ENCODE measurements at regions not wholly inside any gene's neighbourhood (a gene's known extent, or its start where the extent isn't known, plus 50 kb on each side); places are given as distances from the start of the nearest gene placed in this dataset.

DNA sequence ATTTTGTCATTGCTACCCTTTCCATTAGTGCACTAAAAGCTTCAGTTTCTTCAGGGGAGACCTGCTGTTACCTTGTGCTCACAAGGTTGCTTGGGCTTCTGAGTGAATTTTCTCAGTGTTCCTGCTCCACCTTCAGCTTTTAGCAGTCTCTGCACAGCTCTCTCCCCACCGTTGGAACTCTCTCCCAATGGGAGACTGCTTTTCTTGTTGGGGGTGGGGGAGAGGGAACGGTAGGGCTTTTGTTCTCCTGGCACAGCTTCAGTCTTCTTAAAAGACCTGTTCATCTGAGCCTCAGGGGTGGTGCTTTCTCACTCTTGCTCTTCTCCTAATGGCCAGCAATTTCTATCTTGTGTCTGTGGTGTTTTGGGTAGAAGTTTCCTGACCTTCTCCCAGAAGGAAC lies 915.7 kb downstream of the EFNA5 start:
- in situ Hi-C loops (cut with HindIII; ENCODE audit: low sequenced_read_pairs): no loop called here

DNA sequence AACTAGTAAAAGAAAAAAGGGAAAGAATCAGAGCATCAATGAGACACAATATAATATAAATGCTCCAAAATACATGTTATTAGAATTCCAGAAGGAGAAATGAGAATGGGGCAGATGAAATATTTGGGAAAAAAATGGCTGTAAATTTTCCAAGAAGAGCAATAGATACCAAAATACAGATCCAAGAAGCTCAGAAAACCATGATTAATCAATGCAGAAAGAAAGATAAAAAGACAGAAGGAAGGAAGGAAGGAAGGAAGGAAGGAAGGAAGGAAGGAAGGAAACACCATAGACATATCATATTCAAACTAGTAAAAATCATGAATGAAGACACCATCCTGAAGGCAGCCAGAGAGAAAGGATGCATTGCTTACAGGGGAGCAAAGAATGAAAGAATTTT lies 920.9 kb downstream of the EFNA5 start:
- in situ Hi-C loops (cut with HindIII; ENCODE audit: low sequenced_read_pairs): no loop called here

GRCh38 chr5:106739127-106739526 lies 931.6 kb downstream of the EFNA5 start:
- in situ Hi-C loops (cut with HindIII; ENCODE audit: low sequenced_read_pairs): no loop called here

DNA sequence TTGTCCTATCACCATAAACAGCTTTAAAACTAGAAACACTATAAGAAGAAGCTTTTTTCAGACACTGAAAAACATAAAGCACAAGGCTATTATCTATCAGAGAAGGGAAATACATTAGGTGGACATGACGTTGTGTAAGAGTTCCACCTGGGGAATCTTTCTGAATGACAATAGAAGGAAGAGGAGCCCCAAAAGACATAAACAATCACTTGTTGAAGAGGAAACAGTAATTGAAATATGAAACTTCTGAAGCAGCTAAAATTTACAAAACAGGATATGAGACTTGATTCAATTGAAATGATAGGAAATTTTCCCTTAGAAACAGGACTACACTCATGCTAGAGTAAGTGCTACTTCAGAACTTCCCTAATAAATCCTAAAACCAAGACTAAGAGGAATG lies 933.6 kb downstream of the EFNA5 start:
- in situ Hi-C loops (cut with HindIII; ENCODE audit: low sequenced_read_pairs): no loop called here

DNA sequence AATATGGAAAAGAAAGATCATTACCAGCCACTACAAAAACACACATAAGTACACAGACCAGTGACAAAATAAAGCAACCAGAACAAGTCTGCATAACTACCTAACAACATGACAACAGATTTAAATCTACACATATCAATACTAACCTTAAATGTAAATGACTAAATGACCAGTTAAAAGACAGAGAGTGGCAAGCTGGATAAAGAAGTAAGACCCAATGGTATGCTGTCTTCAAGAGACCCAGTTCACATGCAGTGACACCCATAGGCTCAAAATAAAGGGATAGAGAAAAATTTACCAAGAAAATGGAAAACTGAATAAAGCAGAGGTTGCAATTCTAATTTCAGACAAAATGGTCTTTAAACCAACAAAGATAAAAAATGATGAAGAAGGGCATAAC lies 938.1 kb downstream of the EFNA5 start:
- in situ Hi-C loops (cut with HindIII; ENCODE audit: low sequenced_read_pairs): no loop called here

DNA sequence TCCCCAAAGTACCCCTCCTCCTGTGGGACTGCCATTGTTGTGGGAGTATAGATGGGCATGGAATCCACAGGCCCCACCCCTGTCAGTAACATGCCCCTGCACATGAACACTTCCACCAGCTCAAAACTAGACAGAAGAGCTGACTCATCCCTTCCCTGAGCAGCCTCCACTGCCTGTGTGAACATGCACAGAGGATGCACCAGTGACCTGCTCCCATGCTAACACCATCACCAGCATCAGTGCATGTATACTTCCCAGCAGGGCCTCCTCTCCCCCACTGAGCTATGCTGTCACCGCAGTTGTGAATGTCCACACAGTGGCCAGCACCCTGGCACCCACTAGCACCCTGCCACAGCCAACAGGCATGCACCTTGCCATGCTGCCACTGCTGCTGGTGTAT lies 939.8 kb downstream of the EFNA5 start:
- in situ Hi-C loops (cut with HindIII; ENCODE audit: low sequenced_read_pairs): no loop called here

DNA sequence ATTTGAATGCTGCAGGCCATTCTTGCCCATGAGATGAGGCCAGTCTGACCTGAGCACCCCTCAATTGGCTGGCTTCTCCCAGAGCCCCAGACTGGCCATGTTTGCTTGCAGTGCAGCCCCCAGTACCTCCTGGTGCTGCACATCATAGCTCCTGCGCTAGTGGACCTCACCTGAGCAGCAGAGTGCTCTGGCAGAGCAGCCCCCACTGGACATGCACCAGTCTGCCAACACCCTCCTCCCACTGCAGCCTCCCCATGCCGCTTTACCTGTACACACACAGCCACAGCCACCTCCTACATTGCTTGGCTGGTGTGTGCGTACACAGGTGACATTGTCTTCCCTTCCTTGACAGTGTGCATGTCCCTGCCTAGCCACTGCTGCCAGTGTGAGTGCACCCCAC lies 940.2 kb downstream of the EFNA5 start:
- in situ Hi-C loops (cut with HindIII; ENCODE audit: low sequenced_read_pairs): no loop called here

- in situ Hi-C loops (cut with HindIII; ENCODE audit: low sequenced_read_pairs): no loop called here
Observed at GRCh38 chr5:106728208-106728607, 942.5 kb downstream of the EFNA5 start.

GRCh38 chr5:106727071-106727470 lies 943.7 kb downstream of the EFNA5 start:
- in situ Hi-C loops (cut with HindIII; ENCODE audit: low sequenced_read_pairs): no loop called here

GRCh38 chr5:106720367-106720766 lies 950.4 kb downstream of the EFNA5 start:
- in situ Hi-C loops (cut with HindIII; ENCODE audit: low sequenced_read_pairs): no loop called here

DNA sequence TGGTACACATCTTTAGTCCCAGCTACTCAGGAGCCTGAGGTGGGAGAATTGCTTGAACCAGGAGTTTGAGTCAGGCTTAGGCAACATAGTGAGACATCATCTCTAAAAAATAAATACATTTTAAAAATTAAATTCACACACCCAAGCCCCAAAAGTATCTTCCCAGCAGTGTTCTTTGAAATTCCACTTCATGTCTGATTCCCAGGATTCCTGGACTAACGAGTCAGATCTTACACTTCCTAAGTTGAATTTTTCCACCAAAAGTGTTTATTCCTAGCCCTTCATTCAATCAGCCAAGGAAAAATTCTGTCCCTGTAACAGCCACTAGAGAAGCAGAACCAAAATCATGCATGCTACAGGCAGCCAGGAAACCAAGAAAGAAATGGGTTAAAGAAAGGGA lies 970.9 kb downstream of the EFNA5 start:
- in situ Hi-C loops (cut with HindIII; ENCODE audit: low sequenced_read_pairs): no loop called here

DNA sequence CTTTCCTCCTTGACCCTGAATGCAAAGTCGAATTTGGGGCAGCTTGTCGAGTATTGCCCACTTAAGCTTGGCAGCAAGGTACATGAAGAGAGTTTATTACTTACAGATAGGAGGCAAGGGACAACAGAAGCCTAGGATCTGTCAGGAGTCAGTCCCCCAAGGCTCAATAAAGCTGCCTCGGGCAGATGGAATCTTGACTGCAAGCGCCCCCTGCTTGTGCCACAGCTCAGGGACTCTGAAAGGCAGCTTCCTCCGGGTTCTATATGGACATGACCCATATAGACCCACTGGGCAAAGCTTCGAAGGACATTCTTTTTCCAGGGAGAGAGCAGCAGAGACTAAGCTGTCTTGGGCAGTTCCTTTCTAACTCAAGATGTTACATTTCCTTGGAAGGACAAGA lies 971.5 kb downstream of the EFNA5 start:
- in situ Hi-C loops (cut with HindIII; ENCODE audit: low sequenced_read_pairs): no loop called here

- in situ Hi-C loops (cut with HindIII; ENCODE audit: low sequenced_read_pairs): no loop called here
Observed at GRCh38 chr5:106698169-106698568, 972.6 kb downstream of the EFNA5 start.

GRCh38 chr5:106691701-106692100 lies 979.0 kb downstream of the EFNA5 start:
- in situ Hi-C loops (cut with HindIII; ENCODE audit: low sequenced_read_pairs): no loop called here

DNA sequence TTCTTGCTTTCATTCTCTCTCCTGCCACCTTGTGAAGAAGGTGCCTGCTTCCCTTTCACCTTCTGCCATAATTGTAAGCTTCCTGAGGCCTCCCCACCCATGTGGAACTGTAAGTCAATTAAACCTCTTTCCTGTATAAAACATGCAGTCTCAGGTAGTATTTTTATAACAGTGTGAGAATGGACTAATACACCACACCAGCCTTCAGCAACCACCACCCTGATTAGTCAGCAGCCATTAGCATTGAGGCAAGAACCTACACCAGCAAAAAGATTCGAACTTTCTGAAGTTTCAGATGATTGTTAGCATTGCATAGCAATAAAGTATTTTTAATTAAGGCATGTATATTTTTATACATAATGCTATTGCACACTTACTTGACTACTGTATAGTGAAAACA lies 980.2 kb downstream of the EFNA5 start:
- in situ Hi-C loops (cut with HindIII; ENCODE audit: low sequenced_read_pairs): no loop called here

GRCh38 chr5:106680330-106680729 lies 990.4 kb downstream of the EFNA5 start:
- in situ Hi-C loops (cut with HindIII; ENCODE audit: low sequenced_read_pairs): no loop called here

GRCh38 chr5:106677057-106677456 lies 993.7 kb downstream of the EFNA5 start:
- in situ Hi-C loops (cut with HindIII; ENCODE audit: low sequenced_read_pairs): no loop called here

DNA sequence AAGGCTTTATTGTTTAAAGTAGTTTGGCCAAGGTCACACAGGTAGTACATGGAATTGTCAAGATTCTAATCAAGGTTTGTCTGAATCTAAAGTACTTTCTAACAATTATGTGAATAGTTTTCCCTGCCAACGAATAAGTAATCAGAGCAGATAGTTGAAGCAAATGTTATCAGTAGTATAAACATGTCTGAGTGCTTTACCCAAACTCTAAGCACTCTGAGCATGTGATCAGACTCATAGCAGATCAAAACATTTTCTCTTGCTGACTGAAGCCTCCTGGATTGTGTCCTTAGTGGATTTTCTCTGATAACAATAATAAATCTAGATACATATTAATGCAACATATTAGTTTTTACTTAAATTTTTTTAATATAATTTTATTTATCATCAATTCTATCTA lies 995.0 kb downstream of the EFNA5 start:
- in situ Hi-C loops (cut with HindIII; ENCODE audit: low sequenced_read_pairs): no loop called here

DNA sequence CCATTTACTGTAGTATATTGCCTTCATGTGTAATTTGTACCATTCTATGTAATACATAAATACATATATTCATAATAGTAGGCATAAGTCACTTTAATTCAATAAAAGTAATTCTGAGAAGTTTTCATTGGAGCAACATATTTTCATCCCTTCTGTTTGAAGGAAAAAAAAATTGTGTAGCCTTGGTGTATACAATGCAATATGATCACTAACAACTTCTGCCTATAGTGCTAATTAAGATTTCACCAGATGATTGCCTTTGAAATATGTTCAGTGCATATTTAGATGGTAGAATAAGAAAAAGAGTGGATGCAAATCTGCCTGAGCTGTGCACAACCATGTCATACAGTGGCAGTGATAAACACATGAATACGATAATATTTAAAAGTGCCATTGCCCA lies 996.8 kb downstream of the EFNA5 start:
- in situ Hi-C loops (cut with HindIII; ENCODE audit: low sequenced_read_pairs): no loop called here

DNA sequence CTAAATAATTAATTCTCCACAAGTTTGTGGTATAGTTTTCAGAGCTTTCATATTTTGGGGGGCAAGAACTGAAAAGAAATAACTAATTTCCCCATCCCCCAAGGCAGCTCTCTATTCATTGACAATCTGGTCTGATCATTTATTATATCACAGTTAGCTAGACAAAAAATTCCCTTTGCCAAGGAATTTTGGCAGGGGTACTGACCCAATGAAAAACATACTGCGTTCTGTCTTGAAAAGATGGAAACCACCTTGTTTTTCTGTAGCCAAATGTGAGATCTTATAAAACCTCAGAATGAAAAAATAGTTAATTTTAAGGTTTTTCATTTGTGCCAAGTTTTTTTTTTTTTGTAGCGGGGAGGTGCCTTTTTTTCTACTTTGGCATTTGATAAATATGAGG lies 1008.9 kb downstream of the EFNA5 start:
- in situ Hi-C loops (cut with HindIII; ENCODE audit: low sequenced_read_pairs): loop anchor here (5.0 kb wide), 1 partner anchor 60 kb away; no protein-coding TSS in a partner anchor

GRCh38 chr5:106660681-106661080 lies 1010.1 kb downstream of the EFNA5 start:
- in situ Hi-C loops (cut with HindIII; ENCODE audit: low sequenced_read_pairs): loop anchor here (5.0 kb wide), 1 partner anchor 58 kb away; no protein-coding TSS in a partner anchor

DNA sequence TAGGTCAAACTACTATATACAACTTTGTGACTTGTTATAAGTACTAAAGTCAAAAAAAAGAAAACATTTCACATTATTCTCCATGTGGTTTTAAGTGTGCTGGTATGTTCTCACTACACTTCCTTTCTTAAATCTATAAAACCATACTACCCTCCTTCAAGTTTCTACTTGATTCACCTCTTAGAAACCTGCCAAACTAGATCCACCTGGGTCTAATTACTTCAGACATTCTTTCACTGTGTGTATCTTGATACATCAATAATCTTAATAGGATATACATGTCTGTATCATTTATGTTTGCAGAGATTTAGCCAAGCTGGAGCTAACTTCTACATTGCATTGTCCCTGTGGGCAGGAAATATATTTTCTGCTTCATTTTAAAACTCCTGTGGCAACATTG lies 1012.6 kb downstream of the EFNA5 start:
- in situ Hi-C loops (cut with HindIII; ENCODE audit: low sequenced_read_pairs): no loop called here

DNA sequence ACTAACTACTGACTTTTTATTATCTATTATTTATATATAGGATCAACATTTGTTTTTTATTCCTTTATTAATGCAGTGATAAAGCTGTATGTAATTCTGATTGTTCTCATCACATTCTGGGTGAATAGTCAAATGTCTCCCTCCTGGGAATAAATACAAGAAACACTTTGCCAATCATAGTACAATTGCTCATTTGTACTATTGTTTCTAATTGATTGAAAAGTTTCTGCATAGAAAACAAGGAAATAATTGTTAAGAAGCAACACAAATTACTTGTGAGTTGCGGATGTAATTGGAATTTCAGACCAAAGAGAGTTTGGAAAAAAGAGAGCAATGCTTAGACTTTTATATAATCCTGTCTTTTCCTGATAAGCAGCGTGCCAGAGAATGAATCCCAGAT lies 1013.9 kb downstream of the EFNA5 start:
- in situ Hi-C loops (cut with HindIII; ENCODE audit: low sequenced_read_pairs): no loop called here

- in situ Hi-C loops (cut with HindIII; ENCODE audit: low sequenced_read_pairs): no loop called here
Observed at GRCh38 chr5:106649031-106649430, 1021.7 kb downstream of the EFNA5 start.

Data from endothelial cell of hepatic sinusoid (primary cell).